Adrenal gland (tissue), 9 donors: ENCODE measurements at regions not wholly inside any gene's neighbourhood (a gene's known extent, or its start where the extent isn't known, plus 50 kb on each side); places are given as distances from the start of the nearest gene placed in this dataset.

Source experiments
- DNase-seq, 7 donors: peaks; one replicate each; pipeline ENCODE4 v3.0.0-alpha.2; 2019 to 2020
- H3K27ac ChIP-seq, 5 donors: fragments of 200-600 bp; sonication (generic) in 4 of 5; 1 replicate in 3 of 5; 2 replicates in 2 of 5; pipeline versions ENCODE4 v1.5.1 to v1.8.0; 2016 to 2020; ENCODE audit warnings: mild to moderate bottlenecking in 1 of 5
- H3K27me3 ChIP-seq: fragments of 200-600 bp; 2 replicates; pipeline ENCODE4 v1.8.0; 2021
- H3K36me3 ChIP-seq, 2 donors: fragments of 200-600 bp; replicated peaks in 1 of 2; 1 replicate in 1 of 2; 2 replicates in 1 of 2; pipeline versions ENCODE4 v1.5.1 to v1.8.0; 2018 to 2022
- H3K4me1 ChIP-seq, 2 donors: fragments of 200-600 bp; replicated peaks in 1 of 2; 1 replicate in 1 of 2; 2 replicates in 1 of 2; pipeline versions ENCODE4 v1.5.1 to v1.8.0; 2018 to 2021
- H3K4me3 ChIP-seq, 4 donors: fragments of 200-600 bp; sonication (generic) in 3 of 4; one replicate each; pipeline ENCODE4 v1.5.1; 2016 to 2018
- H3K9me3 ChIP-seq, 3 donors: fragments of 200-600 bp; sonication (generic) in 1 of 3; replicated peaks in 1 of 3; 1 replicate in 2 of 3; 2 replicates in 1 of 3; pipeline versions ENCODE4 v1.5.1 to v1.8.0; 2016 to 2021
- POLR2A ChIP-seq, 2 donors: fragments of 450-650 bp; IDR thresholded peaks; one replicate each; pipeline ENCODE4 v1.6.1; 2017; ENCODE audit warnings: antibody characterized with exemption in 2 of 2, mild to moderate bottlenecking in 2 of 2, moderate library complexity in 1 of 2
- WGBS, 4 donors: extraction: QIAGEN DNeasy Blood & Tissue Kit in 2 of 4; methylation state at CpG; one replicate each; pipeline versions ENCODE4 v1.1.5 to v1.1.7; 2013 to 2017; 5-methylcytosine and 5-hydroxymethylcytosine counted together
- intact Hi-C, 2 donors: fragments of 100-400 bp; cut with DNase I; formaldehyde crosslinking; loops; one replicate each; pipeline versions ENCODE4 v1.14.1 to v1.15.0; 2022 to 2023
- TF ChIP-seq, protein P1 (sequence below), 6 experiments: fragments of 450-650 bp in 4 of 6; fragments of 200-600 bp in 2 of 6; sonication (generic) in 1 of 6; IDR thresholded peaks; 1 replicate in 5 of 6; 2 replicates in 1 of 6; pipeline versions ENCODE4 v1.5.1 to v1.8.0; 2016 to 2021; ENCODE audit warnings: antibody characterized with exemption in 6 of 6, mild to moderate bottlenecking in 2 of 6, moderate library complexity in 1 of 6
- donor health status: healthy with polysubstance abuse.
- donor health status: Bipolar disorder and iron deficiency.
- donor health status: DM: yes; HTN: yes; CAD: no.
- donor health status: DM: no; HTN: no; CAD: no.
- donor health status: DM: no; HTN: no; CAD: no.

DNA sequence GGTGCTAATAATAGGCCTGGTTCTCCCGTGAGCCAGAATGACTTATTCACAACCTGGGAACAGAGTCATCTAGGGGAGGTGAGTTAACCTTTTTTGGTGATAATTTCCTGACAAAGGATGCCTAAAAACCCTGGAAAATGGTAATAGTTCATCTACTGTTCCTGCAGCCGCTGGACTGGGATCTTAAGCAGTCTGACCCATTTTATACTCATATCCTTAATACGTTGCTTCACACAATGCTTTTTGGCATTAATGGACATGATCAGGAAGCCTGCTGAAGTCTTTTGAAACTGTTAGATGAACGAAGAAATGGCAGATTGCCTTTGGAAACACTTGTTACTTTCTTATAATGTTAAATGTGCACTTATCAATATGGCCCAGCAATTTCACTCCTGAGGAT is 81.9 kb upstream of the BMP2 start:
- TF ChIP-seq, protein P1, sequence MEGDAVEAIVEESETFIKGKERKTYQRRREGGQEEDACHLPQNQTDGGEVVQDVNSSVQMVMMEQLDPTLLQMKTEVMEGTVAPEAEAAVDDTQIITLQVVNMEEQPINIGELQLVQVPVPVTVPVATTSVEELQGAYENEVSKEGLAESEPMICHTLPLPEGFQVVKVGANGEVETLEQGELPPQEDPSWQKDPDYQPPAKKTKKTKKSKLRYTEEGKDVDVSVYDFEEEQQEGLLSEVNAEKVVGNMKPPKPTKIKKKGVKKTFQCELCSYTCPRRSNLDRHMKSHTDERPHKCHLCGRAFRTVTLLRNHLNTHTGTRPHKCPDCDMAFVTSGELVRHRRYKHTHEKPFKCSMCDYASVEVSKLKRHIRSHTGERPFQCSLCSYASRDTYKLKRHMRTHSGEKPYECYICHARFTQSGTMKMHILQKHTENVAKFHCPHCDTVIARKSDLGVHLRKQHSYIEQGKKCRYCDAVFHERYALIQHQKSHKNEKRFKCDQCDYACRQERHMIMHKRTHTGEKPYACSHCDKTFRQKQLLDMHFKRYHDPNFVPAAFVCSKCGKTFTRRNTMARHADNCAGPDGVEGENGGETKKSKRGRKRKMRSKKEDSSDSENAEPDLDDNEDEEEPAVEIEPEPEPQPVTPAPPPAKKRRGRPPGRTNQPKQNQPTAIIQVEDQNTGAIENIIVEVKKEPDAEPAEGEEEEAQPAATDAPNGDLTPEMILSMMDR (IDR thresholded peaks at IDR 0.05): no peak
- no peak for TF ChIP-seq POLR2A (IDR thresholded peaks at IDR 0.05)
- no peak overlapping the region for H3K4me3 ChIP-seq
- no peak overlapping the region for H3K27ac ChIP-seq
- intact Hi-C loops: no loop called here
- H3K36me3 ChIP-seq: no peaks in the 10 kb centered on the region
- no peak for DNase-seq
- no peaks in the 10 kb centered on the region for H3K4me1 ChIP-seq
- H3K27me3 ChIP-seq: no peaks in the 10 kb centered on the region
- H3K9me3 ChIP-seq: no peaks in the 10 kb centered on the region
- WGBS, 4 donors: 68 to 82% (median 77%) methylated on average over 4 of the region's 4 CpGs

DNA sequence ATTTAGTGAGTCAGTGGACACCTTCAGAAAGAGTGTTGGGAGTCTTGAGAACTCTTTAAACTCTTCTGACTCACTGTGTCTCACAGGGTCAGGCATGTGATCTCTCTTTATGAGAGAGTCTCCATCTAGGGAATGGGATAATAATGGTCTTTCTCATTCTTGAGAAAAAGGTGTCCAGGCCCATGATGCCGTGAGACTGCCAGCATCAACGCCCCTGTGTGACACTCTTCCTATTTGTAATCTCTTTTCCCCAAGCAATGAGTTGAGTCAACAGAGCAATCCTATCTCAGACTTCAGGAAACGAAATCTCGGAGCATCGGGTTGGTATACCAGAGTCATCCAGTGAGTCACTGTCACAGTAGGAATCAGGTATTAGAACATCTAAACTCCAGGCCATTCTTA is 82.3 kb upstream of the BMP2 start:
- Histone ChIP-seq H3K27ac (no peak overlapping the region), H3K27me3 (no peaks in the 10 kb centered on the region), H3K4me1 (no peaks in the 10 kb centered on the region), H3K36me3 (no peaks in the 10 kb centered on the region), H3K9me3 (no peaks in the 10 kb centered on the region), H3K4me3 (no peak overlapping the region)
- intact Hi-C loops: no loop called here
- 87 to 92% (median 91%) methylated on average over 5 of the region's 5 CpGs for WGBS, 4 donors
- TF ChIP-seq POLR2A (IDR thresholded peaks at IDR 0.05): no peak
- TF ChIP-seq, protein P1 (IDR thresholded peaks at IDR 0.05): no peak
- no peak for DNase-seq

DNA sequence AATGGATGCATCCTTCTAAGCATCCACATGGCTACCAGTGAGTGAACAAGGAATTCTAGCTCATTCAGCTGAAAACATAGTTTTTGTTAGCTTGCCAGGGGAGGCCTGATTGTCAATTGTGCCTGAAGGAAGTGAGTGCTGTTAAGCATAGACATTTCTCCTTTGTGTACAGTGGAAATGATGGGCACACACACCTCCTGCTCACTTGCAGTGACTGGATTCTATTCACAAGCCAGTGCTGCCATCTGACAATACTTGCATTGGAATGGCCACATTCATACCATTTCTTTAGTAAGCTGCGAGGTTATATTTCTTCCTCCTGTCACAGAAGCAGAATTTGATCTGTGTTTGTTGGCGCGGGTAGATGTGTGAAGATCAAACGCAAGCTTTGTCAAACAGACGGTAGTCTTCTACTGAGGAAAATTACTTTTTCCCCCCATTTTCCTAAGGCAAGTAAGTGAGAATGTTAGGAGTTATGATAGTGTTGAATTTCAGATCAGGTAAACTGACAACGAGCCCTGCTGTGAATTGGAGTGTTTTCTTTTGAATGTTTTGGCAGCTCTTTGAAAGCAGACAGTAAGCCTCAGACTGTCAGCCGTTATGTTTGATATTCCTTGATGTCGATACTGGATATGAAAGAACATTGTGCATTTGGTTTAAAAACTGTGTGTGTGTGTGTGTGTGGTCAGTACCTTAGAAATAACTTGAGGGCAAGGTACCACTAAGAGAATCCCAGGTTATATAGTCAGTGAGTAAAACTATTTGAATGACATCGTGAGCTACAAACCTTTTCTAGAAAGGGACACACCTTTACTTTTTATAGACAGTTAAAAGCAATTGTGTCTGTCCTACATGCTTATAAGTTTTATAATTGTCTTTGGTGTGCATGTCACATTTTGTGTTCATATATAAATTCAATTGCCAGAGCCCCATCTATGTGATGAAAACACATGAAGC is 84.2 kb upstream of the BMP2 start:
- no peak for TF ChIP-seq POLR2A (IDR thresholded peaks at IDR 0.05)
- TF ChIP-seq, protein P1 (IDR thresholded peaks at IDR 0.05): no peak
- H3K27ac ChIP-seq: no peak overlapping the region

DNA sequence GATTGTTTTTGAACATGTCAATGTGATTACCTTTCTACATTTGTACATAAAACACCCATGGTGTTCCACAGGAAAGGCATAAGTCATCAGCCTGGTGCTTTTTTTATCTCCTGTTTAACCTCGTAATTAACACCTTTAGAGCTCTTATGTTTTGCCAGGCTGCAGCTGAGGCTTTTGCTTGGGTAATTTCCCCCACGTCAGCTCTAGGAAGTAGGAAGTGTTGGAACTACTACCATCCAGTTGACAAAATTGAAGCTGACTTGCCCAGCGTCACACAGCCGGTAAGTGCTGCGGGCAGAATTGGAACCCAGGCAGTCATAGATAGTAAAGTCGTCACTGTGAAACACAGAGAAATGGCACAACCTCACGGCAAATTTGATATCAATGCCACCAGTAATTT is 86.6 kb upstream of the BMP2 start:
- WGBS, 4 donors: 73 to 80% (median 79%) methylated on average over 7 of the region's 7 CpGs
- intact Hi-C loops: no loop called here
- TF ChIP-seq, protein P1 (IDR thresholded peaks at IDR 0.05): no peak
- TF ChIP-seq POLR2A (IDR thresholded peaks at IDR 0.05): no peak
- H3K27ac ChIP-seq: no peak overlapping the region
- no peaks in the 10 kb centered on the region for H3K36me3 ChIP-seq
- H3K27me3 ChIP-seq: no peaks in the 10 kb centered on the region
- no peak overlapping the region for H3K4me3 ChIP-seq
- H3K4me1 ChIP-seq: no peaks in the 10 kb centered on the region
- no peak for DNase-seq
- no peaks in the 10 kb centered on the region for H3K9me3 ChIP-seq

More for the DNA sequence above, 84.2 kb upstream of the BMP2 start:
- DNase-seq: no peak
- H3K9me3 ChIP-seq: no peaks in the 10 kb centered on the region
- no peaks in the 10 kb centered on the region for H3K36me3 ChIP-seq
- intact Hi-C loops: no loop called here
- no peak overlapping the region for H3K4me3 ChIP-seq
- H3K4me1 ChIP-seq: no peaks in the 10 kb centered on the region
- WGBS, 4 donors: 79 to 90% (median 85%) methylated on average over 9 of the region's 9 CpGs
- H3K27me3 ChIP-seq: no peaks in the 10 kb centered on the region
